GM13977 (cell line): ENCODE measurements at regions not wholly inside any gene's neighbourhood (a gene's known extent, or its start where the extent isn't known, plus 50 kb on each side); places are given as distances from the start of the nearest gene placed in this dataset.

Experiments used
- DNase-seq: peaks from one replicate; pipeline ENCODE4 v3.0.0; 2012; ENCODE audit warnings: low spot score
- in situ Hi-C: fragments of 300-500 bp; cut with MboI; formaldehyde crosslinking; loops from one replicate; pipeline ENCODE4 v1.12.0; 2022; ENCODE audit warnings: low sequenced_read_pairs, low pct_unique_long_range_greater_than_20kb, mixed read lengths, inconsistent platforms; ENCODE audit not compliant: unreplicated experiment
- TF ChIP-seq, protein P1 (sequence below): IDR thresholded peaks from 2 replicates; pipeline ENCODE4 v1.5.1; 2012; ENCODE audit warnings: mild to moderate bottlenecking, control low read depth; ENCODE audit not compliant: insufficient read depth; ENCODE audit errors: extremely low read depth, missing control alignments

DNA sequence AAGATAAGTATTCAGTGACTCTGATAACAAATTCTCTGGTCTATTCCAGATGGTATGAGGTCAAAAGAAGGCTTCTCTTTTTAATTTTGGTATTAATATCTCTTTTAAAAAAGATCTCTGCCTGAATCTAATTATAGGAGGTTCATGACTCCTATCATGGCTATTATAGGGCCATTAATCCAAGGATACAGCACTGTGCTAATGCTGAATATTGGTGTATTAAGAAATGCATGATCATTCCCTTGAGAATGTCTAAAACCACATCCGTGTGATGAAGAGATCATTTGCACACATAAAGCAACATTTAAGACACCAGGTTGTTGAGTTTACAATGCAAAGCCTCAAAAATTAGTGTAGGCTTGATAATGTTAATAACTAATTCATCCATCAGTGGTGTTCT, 160.4 kb upstream of the MON1B start:
- TF ChIP-seq, protein P1, sequence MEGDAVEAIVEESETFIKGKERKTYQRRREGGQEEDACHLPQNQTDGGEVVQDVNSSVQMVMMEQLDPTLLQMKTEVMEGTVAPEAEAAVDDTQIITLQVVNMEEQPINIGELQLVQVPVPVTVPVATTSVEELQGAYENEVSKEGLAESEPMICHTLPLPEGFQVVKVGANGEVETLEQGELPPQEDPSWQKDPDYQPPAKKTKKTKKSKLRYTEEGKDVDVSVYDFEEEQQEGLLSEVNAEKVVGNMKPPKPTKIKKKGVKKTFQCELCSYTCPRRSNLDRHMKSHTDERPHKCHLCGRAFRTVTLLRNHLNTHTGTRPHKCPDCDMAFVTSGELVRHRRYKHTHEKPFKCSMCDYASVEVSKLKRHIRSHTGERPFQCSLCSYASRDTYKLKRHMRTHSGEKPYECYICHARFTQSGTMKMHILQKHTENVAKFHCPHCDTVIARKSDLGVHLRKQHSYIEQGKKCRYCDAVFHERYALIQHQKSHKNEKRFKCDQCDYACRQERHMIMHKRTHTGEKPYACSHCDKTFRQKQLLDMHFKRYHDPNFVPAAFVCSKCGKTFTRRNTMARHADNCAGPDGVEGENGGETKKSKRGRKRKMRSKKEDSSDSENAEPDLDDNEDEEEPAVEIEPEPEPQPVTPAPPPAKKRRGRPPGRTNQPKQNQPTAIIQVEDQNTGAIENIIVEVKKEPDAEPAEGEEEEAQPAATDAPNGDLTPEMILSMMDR = no peak
- no peak for DNase-seq
- in situ Hi-C loops = no loop called here

DNA sequence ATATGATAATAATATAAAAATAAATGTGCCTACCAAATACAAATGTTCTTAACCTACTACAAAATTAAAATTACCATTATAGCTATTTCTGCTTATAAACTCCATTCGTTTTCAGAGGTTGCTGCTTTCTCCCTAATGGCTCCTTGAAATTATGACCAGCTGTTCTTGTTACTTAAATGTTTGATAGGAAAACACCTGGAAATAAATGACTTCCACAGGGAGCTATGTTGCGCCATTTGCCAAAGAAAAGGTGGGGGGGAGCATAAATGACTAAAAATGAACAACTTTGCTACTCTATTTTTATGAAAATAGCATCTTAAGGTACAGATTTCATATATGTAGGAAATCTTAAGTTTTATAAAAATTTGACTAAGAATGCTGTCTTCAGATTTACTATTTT, 157.5 kb upstream of the MON1B start:
- no peak for DNase-seq
- in situ Hi-C loops = no loop called here
- TF ChIP-seq, protein P1 = no peak

DNA sequence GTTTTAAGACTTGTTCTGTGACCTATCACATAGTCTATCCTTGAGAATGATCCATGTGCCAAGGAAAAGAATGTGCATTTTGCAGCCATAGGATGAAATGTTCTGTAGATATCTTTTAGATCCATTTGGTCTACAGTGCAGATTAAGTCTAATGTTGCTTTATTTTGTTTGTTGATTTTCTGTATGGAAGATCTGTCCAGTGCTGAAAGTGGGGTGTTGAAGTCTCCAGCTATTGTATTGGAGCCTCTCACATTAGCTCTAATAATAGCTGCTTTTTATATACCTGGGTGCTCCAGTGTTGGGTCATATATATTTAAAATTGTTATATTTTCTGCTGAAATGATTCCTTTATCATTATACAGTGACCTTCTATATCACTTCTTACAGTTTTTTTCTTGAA, 155.6 kb upstream of the MON1B start:
- TF ChIP-seq, protein P1 = no peak
- in situ Hi-C loops = no loop called here
- no peak for DNase-seq

DNA sequence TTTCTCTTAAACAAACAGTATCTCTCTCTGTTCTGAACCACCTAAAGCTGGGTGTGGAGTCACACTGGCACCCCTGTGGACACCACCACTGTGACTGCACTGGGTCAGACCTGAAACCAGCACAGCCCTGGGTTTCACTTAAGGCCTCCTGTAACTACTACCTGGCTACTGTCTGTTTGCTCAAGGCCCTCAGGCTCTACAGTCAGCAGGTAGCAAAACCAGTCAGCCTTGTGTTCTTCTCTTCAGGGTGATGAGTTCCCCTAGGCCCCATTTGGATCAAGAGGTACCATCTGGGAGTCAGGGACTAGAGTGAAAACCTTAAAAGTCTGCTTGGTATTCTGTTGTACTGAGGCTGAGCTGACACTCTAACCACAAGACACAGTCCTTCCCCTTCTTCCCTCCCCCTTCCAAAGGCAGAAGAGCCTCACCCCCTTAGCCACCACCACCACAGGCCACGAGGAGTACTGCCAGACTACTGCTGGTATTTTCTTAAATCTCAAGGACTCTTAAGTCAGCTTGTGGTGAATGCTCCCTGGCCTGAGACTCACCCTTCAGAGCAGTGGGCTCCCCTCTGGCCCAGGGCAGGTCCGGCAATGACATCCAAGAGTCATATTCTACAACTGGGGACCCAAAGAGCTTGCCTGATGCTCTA, 153.2 kb upstream of the MON1B start:
- DNase-seq = no peak
- in situ Hi-C loops = no loop called here
- TF ChIP-seq, protein P1 = no peak

DNA sequence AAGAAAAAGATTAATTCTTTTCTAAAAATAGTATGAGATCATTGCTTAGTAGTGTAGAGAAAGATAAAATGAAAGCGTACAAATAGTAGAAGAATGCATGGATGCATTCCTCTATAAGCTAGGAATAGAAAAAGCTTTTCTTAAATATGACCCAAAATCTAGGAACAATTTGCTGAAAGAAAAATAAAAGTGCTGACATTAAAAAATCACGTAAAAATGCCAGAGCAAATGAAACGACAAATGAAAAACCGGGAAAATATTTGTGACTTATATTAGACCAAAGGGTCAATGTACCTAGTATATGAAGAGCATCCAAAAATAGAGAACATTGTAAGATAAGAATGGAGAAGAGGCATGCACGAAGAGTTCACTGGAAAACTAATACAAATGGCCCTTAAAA, 149.5 kb upstream of the MON1B start:
- TF ChIP-seq, protein P1 = no peak
- in situ Hi-C loops = no loop called here
- no peak for DNase-seq

DNA sequence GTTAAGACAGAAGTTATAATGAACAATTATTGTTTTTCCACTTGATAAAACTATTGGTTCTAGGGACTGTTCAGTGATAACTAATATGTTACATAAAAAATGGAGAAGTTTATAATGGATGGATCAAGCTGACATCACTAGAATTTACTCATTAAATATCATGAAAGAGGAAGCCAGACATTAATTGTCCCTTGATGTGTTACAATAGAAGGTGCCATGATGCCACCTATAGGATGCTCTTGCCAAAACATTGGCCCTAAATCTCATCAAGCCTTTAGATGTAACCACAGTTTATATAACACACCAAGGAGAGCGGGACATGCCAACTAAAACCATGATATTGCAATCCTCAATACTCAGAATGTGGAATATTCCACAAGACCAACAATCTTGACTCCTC, 147.9 kb upstream of the MON1B start:
- in situ Hi-C loops = no loop called here
- peak; percentile 25 for DNase-seq
- TF ChIP-seq, protein P1 = peak; percentile 25

DNA sequence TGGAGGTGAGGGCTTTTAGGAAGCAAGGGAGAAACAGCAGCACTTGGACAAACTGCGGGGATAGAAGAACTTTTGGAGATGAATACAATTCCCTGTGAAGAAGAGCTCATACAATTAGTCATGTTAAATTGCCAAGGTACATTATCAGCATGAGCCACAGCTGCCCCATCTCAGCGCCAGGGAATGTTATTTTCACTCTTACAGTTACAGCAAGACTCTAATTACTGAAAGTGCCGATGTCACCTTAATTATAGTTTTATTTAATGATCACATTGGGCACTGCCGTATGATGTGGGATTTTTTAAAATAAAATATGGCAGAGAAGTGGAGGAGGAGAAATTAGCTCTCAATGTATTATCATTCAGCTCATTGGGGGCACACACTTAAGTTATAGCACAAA, 144.8 kb upstream of the MON1B start:
- TF ChIP-seq, protein P1 = no peak
- DNase-seq = no peak
- in situ Hi-C loops = no loop called here
